Large intestine (tissue), 3 donors: ENCODE measurements at regions not wholly inside any gene's neighbourhood (a gene's known extent, or its start where the extent isn't known, plus 50 kb on each side); places are given as distances from the start of the nearest gene placed in this dataset.

ENCODE experiments used
- DNase-seq, 2 donors: peaks; one replicate each; pipeline versions ENCODE4 v3.0.0 to v3.0.0-alpha.2; 2013
- H3K27ac ChIP-seq: one replicate; pipeline ENCODE4 v1.5.1; 2013; ENCODE audit warnings: low read length
- H3K27me3 ChIP-seq: 2 replicates; pipeline ENCODE4 v1.6.1; 2013; ENCODE audit warnings: low read length; ENCODE audit not compliant: control insufficient read depth, insufficient read depth
- H3K36me3 ChIP-seq: 2 replicates; pipeline ENCODE4 v1.6.1; 2013; ENCODE audit warnings: low read length; ENCODE audit not compliant: control insufficient read depth, insufficient read depth
- H3K4me1 ChIP-seq: one replicate; pipeline ENCODE4 v1.6.1; 2013; ENCODE audit warnings: low read length; ENCODE audit not compliant: control insufficient read depth, insufficient read depth
- H3K4me3 ChIP-seq: one replicate; pipeline ENCODE4 v1.5.1; 2013; ENCODE audit warnings: low read length
- H3K9me3 ChIP-seq: one replicate; pipeline ENCODE4 v1.6.1; 2013; ENCODE audit warnings: mild to moderate bottlenecking, low read depth, low read length, moderate library complexity; ENCODE audit not compliant: control insufficient read depth
- WGBS: methylation state at CpG from one replicate; pipeline ENCODE4 v1.1.5; 2013; ENCODE audit warnings: low lambda C conversion rate; ENCODE audit not compliant: insufficient coverage; 5-methylcytosine and 5-hydroxymethylcytosine counted together

GRCh38 chr4:65046192-65047133 is 623.8 kb downstream of the EPHA5 start:
- no peak for DNase-seq
- 100% methylated on average over 3 of the region's 4 CpGs for WGBS
- no peak overlapping the region for H3K4me3 ChIP-seq

GRCh38 chr4:65033899-65034298 is 624.6 kb upstream of the TECRL start:
- Histone ChIP-seq H3K4me3 (no peak overlapping the region), H3K9me3 (no peaks in the 10 kb centered on the region), H3K36me3 (no peaks in the 10 kb centered on the region), H3K4me1 (no peaks in the 10 kb centered on the region), H3K27me3 (no peaks in the 10 kb centered on the region), H3K27ac (no peak overlapping the region)
- DNase-seq, result no peak
- 80% methylated on average over 2 of the region's 2 CpGs for WGBS

More at GRCh38 chr4:65046192-65047133, 623.8 kb downstream of the EPHA5 start:
- H3K27me3 ChIP-seq, result no peaks in the 10 kb centered on the region
- H3K27ac ChIP-seq, result no peak overlapping the region
- no peaks in the 10 kb centered on the region for H3K9me3 ChIP-seq
- no peaks in the 10 kb centered on the region for H3K36me3 ChIP-seq
- no peaks in the 10 kb centered on the region for H3K4me1 ChIP-seq

- Histone ChIP-seq H3K9me3 (no peaks in the 10 kb centered on the region), H3K4me1 (no peaks in the 10 kb centered on the region)
- WGBS, result no CpG with 5 or more reads among the region's 3 CpGs
Observed at GRCh38 chr4:65028592-65028991, 619.3 kb upstream of the TECRL start.

GRCh38 chr4:65023883-65024670 is 614.8 kb upstream of the TECRL start:
- DNase-seq, result no peak
- WGBS, result 100% methylated on average over 1 of the region's 3 CpGs
- Histone ChIP-seq H3K4me3 (no peak overlapping the region), H3K36me3 (no peaks in the 10 kb centered on the region), H3K27ac (no peak overlapping the region), H3K27me3 (no peaks in the 10 kb centered on the region), H3K9me3 (no peaks in the 10 kb centered on the region), H3K4me1 (peaks cover 3% of the 10 kb centered on the region)

More at GRCh38 chr4:65028592-65028991, 619.3 kb upstream of the TECRL start:
- H3K36me3 ChIP-seq, result no peaks in the 10 kb centered on the region
- H3K27me3 ChIP-seq, result no peaks in the 10 kb centered on the region
- DNase-seq, result no peak
- H3K27ac ChIP-seq, result no peak overlapping the region
- no peak overlapping the region for H3K4me3 ChIP-seq

GRCh38 chr4:65023081-65023480 is 613.8 kb upstream of the TECRL start:
- Histone ChIP-seq H3K4me1 (peaks cover 3% of the 10 kb centered on the region), H3K27ac (no peak overlapping the region), H3K36me3 (no peaks in the 10 kb centered on the region), H3K9me3 (no peaks in the 10 kb centered on the region), H3K4me3 (no peak overlapping the region), H3K27me3 (no peaks in the 10 kb centered on the region)
- no peak for DNase-seq
- 33% methylated on average over 1 of the region's 6 CpGs for WGBS

- peaks cover 3% of the 10 kb centered on the region for H3K4me1 ChIP-seq
- no peaks in the 10 kb centered on the region for H3K9me3 ChIP-seq
- no peak overlapping the region for H3K4me3 ChIP-seq
- no peaks in the 10 kb centered on the region for H3K27me3 ChIP-seq
- no peaks in the 10 kb centered on the region for H3K36me3 ChIP-seq
- no peak overlapping the region for H3K27ac ChIP-seq
- DNase-seq, result peak in 1 of 2 donors; percentile 14
Observed at GRCh38 chr4:65021737-65022136, 612.5 kb upstream of the TECRL start.

GRCh38 chr4:65021149-65021548 is 611.9 kb upstream of the TECRL start:
- Histone ChIP-seq H3K4me3 (no peak overlapping the region), H3K27ac (no peak overlapping the region), H3K27me3 (no peaks in the 10 kb centered on the region), H3K9me3 (no peaks in the 10 kb centered on the region), H3K4me1 (peaks cover 3% of the 10 kb centered on the region), H3K36me3 (no peaks in the 10 kb centered on the region)
- DNase-seq, result peak in 1 of 2 donors; percentile 8
- WGBS, result 100% methylated on average over 1 of the region's 2 CpGs

GRCh38 chr4:65019775-65020174 is 610.5 kb upstream of the TECRL start:
- H3K4me1 ChIP-seq, result peaks cover 3% of the 10 kb centered on the region
- H3K36me3 ChIP-seq, result no peaks in the 10 kb centered on the region
- H3K27me3 ChIP-seq, result no peaks in the 10 kb centered on the region
- no peak for DNase-seq
- H3K27ac ChIP-seq, result no peak overlapping the region
- 79% methylated on average over 2 of the region's 3 CpGs for WGBS
- H3K9me3 ChIP-seq, result no peaks in the 10 kb centered on the region
- no peak overlapping the region for H3K4me3 ChIP-seq

- Histone ChIP-seq H3K36me3 (no peaks in the 10 kb centered on the region), H3K4me3 (no peak overlapping the region), H3K9me3 (no peaks in the 10 kb centered on the region), H3K27ac (no peak overlapping the region), H3K4me1 (peaks cover 3% of the 10 kb centered on the region), H3K27me3 (no peaks in the 10 kb centered on the region)
- WGBS, result no CpG with 5 or more reads among the region's 1 CpG
- no peak for DNase-seq
Observed at GRCh38 chr4:65018313-65018712, 609.1 kb upstream of the TECRL start.

GRCh38 chr4:65014078-65014477 is 604.8 kb upstream of the TECRL start:
- no peaks in the 10 kb centered on the region for H3K27me3 ChIP-seq
- H3K27ac ChIP-seq, result no peak overlapping the region
- no peak for DNase-seq
- H3K4me3 ChIP-seq, result no peak overlapping the region
- H3K4me1 ChIP-seq, result no peaks in the 10 kb centered on the region
- H3K36me3 ChIP-seq, result no peaks in the 10 kb centered on the region
- H3K9me3 ChIP-seq, result no peaks in the 10 kb centered on the region
- WGBS, result no CpG with 5 or more reads among the region's 4 CpGs
